Stimulated activated memory B cell treated with anti-CD40 and anti-IgM and Interleukin-4, amounts not matched to agents 10 μg/mL and 1 μg/mL and 100 μg/mL, for 72 hours (primary cell): ENCODE measurements at regions not wholly inside any gene's neighbourhood (a gene's known extent, or its start where the extent isn't known, plus 50 kb on each side); places are given as distances from the start of the nearest gene placed in this dataset.

Experiments
- ATAC-seq: fragments of 150-1000 bp; cut with Tn5 transposase; 2 replicates; pipeline ENCODE4 v1.10.0; 2021
- H3K27ac Mint-ChIP-seq: one replicate; pipeline ENCODE4 v1.8.0; 2022; ENCODE audit warnings: mild to moderate bottlenecking, mixed read lengths
- H3K27me3 Mint-ChIP-seq: one replicate; pipeline ENCODE4 v1.8.0; 2022; ENCODE audit warnings: mixed read lengths
- H3K36me3 Mint-ChIP-seq: one replicate; pipeline ENCODE4 v1.8.0; 2022; ENCODE audit warnings: mixed read lengths
- H3K4me1 Mint-ChIP-seq: one replicate; pipeline ENCODE4 v1.8.0; 2022; ENCODE audit warnings: mixed read lengths
- H3K4me3 Mint-ChIP-seq: one replicate; pipeline ENCODE4 v1.8.0; 2022; ENCODE audit warnings: mild to moderate bottlenecking, moderate library complexity, mixed read lengths
- H3K9me3 Mint-ChIP-seq: one replicate; pipeline ENCODE4 v1.8.0; 2022; ENCODE audit warnings: mixed read lengths

- ATAC-seq = no peak
- H3K4me1 Mint-ChIP-seq = no peaks in the 10 kb centered on the region
- no peaks in the 10 kb centered on the region for H3K36me3 Mint-ChIP-seq
- H3K27ac Mint-ChIP-seq = no peak overlapping the region
- H3K4me3 Mint-ChIP-seq = no peak overlapping the region
- H3K9me3 Mint-ChIP-seq = peaks cover 3% of the 10 kb centered on the region
- H3K27me3 Mint-ChIP-seq = peaks cover 15% of the 10 kb centered on the region
Measured at GRCh38 chr9:3161912-3162311, 318.0 kb upstream of the PUM3 start.

GRCh38 chr9:3157011-3157410, 313.1 kb upstream of the PUM3 start:
- Mint-ChIP-seq H3K9me3 (peaks cover 3% of the 10 kb centered on the region), H3K27me3 (peaks cover 12% of the 10 kb centered on the region), H3K4me1 (no peaks in the 10 kb centered on the region), H3K4me3 (no peak overlapping the region), H3K27ac (no peak overlapping the region), H3K36me3 (no peaks in the 10 kb centered on the region)
- ATAC-seq = no peak

- Mint-ChIP-seq H3K4me1 (no peaks in the 10 kb centered on the region), H3K4me3 (no peak overlapping the region), H3K27ac (no peak overlapping the region), H3K27me3 (peaks cover 7% of the 10 kb centered on the region), H3K36me3 (no peaks in the 10 kb centered on the region), H3K9me3 (no peaks in the 10 kb centered on the region)
- no peak for ATAC-seq
Measured at GRCh38 chr9:3151672-3152576, 308.0 kb upstream of the PUM3 start.

- H3K27ac Mint-ChIP-seq = no peak overlapping the region
- peaks cover 7% of the 10 kb centered on the region for H3K27me3 Mint-ChIP-seq
- no peaks in the 10 kb centered on the region for H3K4me1 Mint-ChIP-seq
- peaks cover 2% of the 10 kb centered on the region for H3K9me3 Mint-ChIP-seq
- H3K4me3 Mint-ChIP-seq = no peak overlapping the region
- ATAC-seq = no peak
- H3K36me3 Mint-ChIP-seq = no peaks in the 10 kb centered on the region
Measured at GRCh38 chr9:3150074-3150473, 306.2 kb upstream of the PUM3 start.

- no peak for ATAC-seq
- H3K4me1 Mint-ChIP-seq = no peaks in the 10 kb centered on the region
- no peaks in the 10 kb centered on the region for H3K36me3 Mint-ChIP-seq
- H3K9me3 Mint-ChIP-seq = peaks cover 8% of the 10 kb centered on the region
- no peak overlapping the region for H3K27ac Mint-ChIP-seq
- H3K27me3 Mint-ChIP-seq = no peaks in the 10 kb centered on the region
- no peak overlapping the region for H3K4me3 Mint-ChIP-seq
Measured at GRCh38 chr9:3138231-3139229, 294.6 kb upstream of the PUM3 start.

GRCh38 chr9:3137347-3137695, 293.4 kb upstream of the PUM3 start:
- Mint-ChIP-seq H3K36me3 (no peaks in the 10 kb centered on the region), H3K27ac (no peak overlapping the region), H3K4me1 (no peaks in the 10 kb centered on the region), H3K27me3 (no peaks in the 10 kb centered on the region), H3K4me3 (no peak overlapping the region), H3K9me3 (peaks cover 6% of the 10 kb centered on the region)
- ATAC-seq = no peak

- no peak overlapping the region for H3K27ac Mint-ChIP-seq
Measured at GRCh38 chr9:3136686-3137346, 292.9 kb upstream of the PUM3 start.

GRCh38 chr9:3136230-3136629, 292.3 kb upstream of the PUM3 start:
- ATAC-seq = no peak
- no peak overlapping the region for H3K27ac Mint-ChIP-seq
- peaks cover 6% of the 10 kb centered on the region for H3K9me3 Mint-ChIP-seq
- H3K4me1 Mint-ChIP-seq = no peaks in the 10 kb centered on the region
- no peaks in the 10 kb centered on the region for H3K27me3 Mint-ChIP-seq
- no peaks in the 10 kb centered on the region for H3K36me3 Mint-ChIP-seq
- H3K4me3 Mint-ChIP-seq = no peak overlapping the region

More at GRCh38 chr9:3136686-3137346, 292.9 kb upstream of the PUM3 start:
- no peaks in the 10 kb centered on the region for H3K27me3 Mint-ChIP-seq
- ATAC-seq = no peak
- H3K4me3 Mint-ChIP-seq = no peak overlapping the region
- H3K4me1 Mint-ChIP-seq = no peaks in the 10 kb centered on the region
- H3K36me3 Mint-ChIP-seq = no peaks in the 10 kb centered on the region
- peaks cover 6% of the 10 kb centered on the region for H3K9me3 Mint-ChIP-seq

- Mint-ChIP-seq H3K27me3 (peaks cover 12% of the 10 kb centered on the region), H3K4me1 (no peaks in the 10 kb centered on the region), H3K4me3 (no peak overlapping the region), H3K9me3 (no peaks in the 10 kb centered on the region), H3K27ac (no peak overlapping the region), H3K36me3 (no peaks in the 10 kb centered on the region)
- ATAC-seq = no peak
Measured at GRCh38 chr9:3127564-3127963, 283.7 kb upstream of the PUM3 start.

GRCh38 chr9:3125602-3126405, 281.9 kb upstream of the PUM3 start:
- ATAC-seq = no peak
- H3K9me3 Mint-ChIP-seq = no peaks in the 10 kb centered on the region

GRCh38 chr9:3124001-3124400, 280.1 kb upstream of the PUM3 start:
- Mint-ChIP-seq H3K4me1 (no peaks in the 10 kb centered on the region), H3K9me3 (no peaks in the 10 kb centered on the region), H3K27ac (no peak overlapping the region), H3K36me3 (no peaks in the 10 kb centered on the region), H3K27me3 (peaks cover 12% of the 10 kb centered on the region), H3K4me3 (no peak overlapping the region)
- ATAC-seq = no peak

More at GRCh38 chr9:3125602-3126405, 281.9 kb upstream of the PUM3 start:
- H3K27ac Mint-ChIP-seq = no peak overlapping the region
- no peak overlapping the region for H3K4me3 Mint-ChIP-seq
- H3K27me3 Mint-ChIP-seq = peaks cover 12% of the 10 kb centered on the region
- no peaks in the 10 kb centered on the region for H3K36me3 Mint-ChIP-seq
- no peaks in the 10 kb centered on the region for H3K4me1 Mint-ChIP-seq

- Mint-ChIP-seq H3K4me3 (no peak overlapping the region), H3K27me3 (no peaks in the 10 kb centered on the region), H3K27ac (no peak overlapping the region), H3K36me3 (no peaks in the 10 kb centered on the region), H3K4me1 (no peaks in the 10 kb centered on the region), H3K9me3 (peaks cover 6% of the 10 kb centered on the region)
- no peak for ATAC-seq
Measured at GRCh38 chr9:3118081-3118480, 274.2 kb upstream of the PUM3 start.

GRCh38 chr9:3099646-3100045, 255.8 kb upstream of the PUM3 start:
- H3K27me3 Mint-ChIP-seq = peaks cover 23% of the 10 kb centered on the region
- H3K4me3 Mint-ChIP-seq = no peak overlapping the region
- H3K27ac Mint-ChIP-seq = no peak overlapping the region
- H3K4me1 Mint-ChIP-seq = no peaks in the 10 kb centered on the region
- H3K36me3 Mint-ChIP-seq = no peaks in the 10 kb centered on the region
- ATAC-seq = no peak
- no peaks in the 10 kb centered on the region for H3K9me3 Mint-ChIP-seq

GRCh38 chr9:3088219-3088618, 244.3 kb upstream of the PUM3 start:
- no peaks in the 10 kb centered on the region for H3K27me3 Mint-ChIP-seq
- H3K4me3 Mint-ChIP-seq = no peak overlapping the region
- ATAC-seq = no peak
- H3K36me3 Mint-ChIP-seq = no peaks in the 10 kb centered on the region
- H3K9me3 Mint-ChIP-seq = no peaks in the 10 kb centered on the region
- H3K27ac Mint-ChIP-seq = no peak overlapping the region
- H3K4me1 Mint-ChIP-seq = no peaks in the 10 kb centered on the region
